ENCODE measurements at regions not wholly inside any gene's neighbourhood (a gene's known extent, or its start where the extent isn't known, plus 50 kb on each side); places are given as distances from the start of the nearest gene placed in this dataset.

GRCh38 chr4:185916683-185917082 lies 104.7 kb upstream of the SORBS2 start:
- H3K27ac ChIP-seq = no peak overlapping the region
- intact Hi-C loops (cut with DNase I) = no loop called here
- WGBS, 4 donors = 65 to 85% (median 71%) methylated on average over 4 of the region's 4 CpGs

GRCh38 chr4:185919107-185919506 lies 107.1 kb upstream of the SORBS2 start:
- ATAC-seq (no peak), DNase-seq (no peak)
- Histone ChIP-seq H3K27me3 (no peaks in the 10 kb centered on the region), H3K4me1 (peaks cover 0 to 19% (median 3%) of the 10 kb centered on the region in 12 donors), H3K36me3 (no peaks in the 10 kb centered on the region), H3K9me3 (no peaks in the 10 kb centered on the region), H3K27ac (no peak overlapping the region), H3K4me3 (no peak overlapping the region)
- intact Hi-C loops (cut with DNase I) = no loop called here
- TF ChIP-seq CTCF (IDR thresholded peaks at IDR 0.05) (no peak), POLR2A (IDR thresholded peaks at IDR 0.05) (no peak)
- WGBS, 4 donors = 81 to 97% (median 94%) methylated on average over 4 of the region's 4 CpGs

More at GRCh38 chr4:185916683-185917082, 104.7 kb upstream of the SORBS2 start:
- no peaks in the 10 kb centered on the region for H3K27me3 ChIP-seq
- H3K36me3 ChIP-seq = no peaks in the 10 kb centered on the region
- ATAC-seq (no peak), DNase-seq (no peak)
- H3K4me3 ChIP-seq = no peak overlapping the region
- no peaks in the 10 kb centered on the region for H3K9me3 ChIP-seq
- H3K4me1 ChIP-seq = peaks cover 0 to 9% (median 0%) of the 10 kb centered on the region in 12 donors
- TF ChIP-seq POLR2A (IDR thresholded peaks at IDR 0.05) (no peak), CTCF (IDR thresholded peaks at IDR 0.05) (no peak)

GRCh38 chr4:185920171-185920570 lies 108.2 kb upstream of the SORBS2 start:
- peaks cover 0 to 19% (median 3%) of the 10 kb centered on the region in 12 donors for H3K4me1 ChIP-seq
- no peaks in the 10 kb centered on the region for H3K36me3 ChIP-seq
- H3K27me3 ChIP-seq = no peaks in the 10 kb centered on the region
- ATAC-seq (no peak), DNase-seq (no peak)
- TF ChIP-seq CTCF (IDR thresholded peaks at IDR 0.05) (no peak), POLR2A (IDR thresholded peaks at IDR 0.05) (no peak)
- no peaks in the 10 kb centered on the region for H3K9me3 ChIP-seq
- 77 to 90% (median 87%) methylated on average over 6 of the region's 6 CpGs for WGBS, 4 donors
- no peak overlapping the region for H3K4me3 ChIP-seq
- intact Hi-C loops (cut with DNase I) = loop anchor here in 1 of 10 donors (10.0 kb wide), 1 partner anchor 75 kb away; no protein-coding TSS in a partner anchor
- H3K27ac ChIP-seq = no peak overlapping the region

GRCh38 chr4:185920691-185921260 lies 108.8 kb upstream of the SORBS2 start:
- Histone ChIP-seq H3K4me1 (peaks cover 0 to 19% (median 3%) of the 10 kb centered on the region in 12 donors), H3K27me3 (no peaks in the 10 kb centered on the region), H3K4me3 (peak overlapping the region in 10 of 12 donors; percentile 12 to 41 (median 29)), H3K36me3 (no peaks in the 10 kb centered on the region), H3K27ac (peak overlapping the region in 3 of 12 donors; percentile 14 to 61 (median 47)), H3K9me3 (no peaks in the 10 kb centered on the region)
- intact Hi-C loops (cut with DNase I) = loop anchor here in 1 of 10 donors (10.0 kb wide), 1 partner anchor 74 kb away; no protein-coding TSS in a partner anchor
- no peak for TF ChIP-seq POLR2A (IDR thresholded peaks at IDR 0.05)
- TF ChIP-seq CTCF (IDR thresholded peaks at IDR 0.05) = no peak
- no peak for ATAC-seq
- no peak for DNase-seq
- WGBS, 4 donors = 45 to 63% (median 51%) methylated on average over 10 of the region's 10 CpGs

Measured in heart left ventricle (tissue), 16 donors.